H1 (cell line): ENCODE measurements at regions not wholly inside any gene's neighbourhood (a gene's known extent, or its start where the extent isn't known, plus 50 kb on each side); places are given as distances from the start of the nearest gene placed in this dataset.
"Not testable (repeated sequence)": the region's sequence is repeated elsewhere in the genome, so short reads cannot be mapped to it uniquely, and the experiment has no call there.

ENCODE experiments used
- CBX5 ChIP-seq: fragments of 300-800, 300-1000 bp; sonication (generic); IDR thresholded peaks from 2 replicates; pipeline ENCODE4 v1.7.1; 2016; ENCODE audit warnings: antibody characterized with exemption, low read length, low read depth
- CEBPB ChIP-seq: IDR thresholded peaks from 2 replicates; pipeline ENCODE4 v1.6.1; 2012; ENCODE audit warnings: low read depth, low read length
- EP300 ChIP-seq, 2 experiments: IDR thresholded peaks; 1 replicate in 1 of 2; 2 replicates in 1 of 2; pipeline ENCODE4 v1.6.1; 2011 to 2012; ENCODE audit warnings: low read depth in 2 of 2, low read length in 2 of 2, mild to moderate bottlenecking in 2 of 2, borderline replicate concordance in 1 of 2, inconsistent platforms in 1 of 2, moderate library complexity in 1 of 2
- EZH2 ChIP-seq: fragments of 200-600 bp; sonication (generic); IDR thresholded peaks from 2 replicates; pipeline ENCODE4 v1.7.1; 2012; ENCODE audit warnings: low read depth, mild to moderate bottlenecking, moderate library complexity, low read length, inconsistent platforms; ENCODE audit not compliant: severe bottlenecking
- JUN ChIP-seq: IDR thresholded peaks from 2 replicates; pipeline ENCODE4 v1.6.1; 2011; ENCODE audit warnings: low read depth, mild to moderate bottlenecking, improper control_type of control experiment, low read length
- PHF8 ChIP-seq: fragments of 200-600 bp; sonication (generic); conservative IDR thresholded peaks from 2 replicates; pipeline ENCODE4 v1.7.1; 2012; ENCODE audit warnings: low read depth, mild to moderate bottlenecking, inconsistent platforms, low read length, moderate library complexity
- POLR2A ChIP-seq, 2 experiments: IDR thresholded peaks; 1 replicate in 1 of 2; 2 replicates in 1 of 2; pipeline ENCODE4 v1.6.1; 2011; ENCODE audit warnings: low read depth in 2 of 2, low read length in 2 of 2, mild to moderate bottlenecking in 2 of 2; ENCODE audit errors: control extremely low read depth in 1 of 2
- POLR2AphosphoS5 ChIP-seq: IDR thresholded peaks from 2 replicates; pipeline ENCODE4 v1.6.1; 2011; ENCODE audit warnings: low read depth, low read length
- SP2 ChIP-seq: IDR thresholded peaks from 2 replicates; pipeline ENCODE4 v1.6.1; 2012; ENCODE audit warnings: mild to moderate bottlenecking, low read length, inconsistent platforms
- TAF1 ChIP-seq: IDR thresholded peaks from 2 replicates; pipeline ENCODE4 v1.6.1; 2011; ENCODE audit warnings: mild to moderate bottlenecking, low read depth, low read length
- TF ChIP-seq, protein P1 (sequence below), 3 experiments: IDR thresholded peaks; 1 replicate in 2 of 3; 2 replicates in 1 of 3; pipeline versions ENCODE4 v1.5.1 to v1.6.1; 2011; ENCODE audit warnings: low read length in 3 of 3, mild to moderate bottlenecking in 3 of 3, inconsistent platforms in 2 of 3, low read depth in 1 of 3, moderate library complexity in 1 of 3; ENCODE audit not compliant: insufficient read depth in 1 of 3; ENCODE audit errors: control extremely low read depth in 1 of 3

DNA sequence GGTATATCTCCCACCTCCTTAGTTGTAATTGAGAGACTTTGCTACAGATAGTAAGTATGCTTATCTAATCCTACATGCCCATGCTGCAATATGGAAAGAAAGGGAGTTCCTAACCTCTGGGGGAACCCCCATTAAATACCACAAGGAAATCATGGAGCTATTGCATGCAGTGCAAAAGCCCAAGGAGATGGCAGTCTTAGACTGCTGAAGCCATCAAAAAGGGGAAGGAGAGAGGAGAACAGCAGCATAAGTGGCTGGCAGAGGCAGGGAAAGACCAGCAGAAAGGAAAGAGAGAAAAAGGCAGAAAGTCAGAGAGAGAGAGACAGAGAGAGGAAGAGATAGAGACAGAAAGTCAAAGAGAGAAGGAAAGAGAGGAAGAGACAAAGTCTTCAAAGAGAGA is 121.6 kb upstream of the SLC16A7 start:
- TF ChIP-seq, protein P1, sequence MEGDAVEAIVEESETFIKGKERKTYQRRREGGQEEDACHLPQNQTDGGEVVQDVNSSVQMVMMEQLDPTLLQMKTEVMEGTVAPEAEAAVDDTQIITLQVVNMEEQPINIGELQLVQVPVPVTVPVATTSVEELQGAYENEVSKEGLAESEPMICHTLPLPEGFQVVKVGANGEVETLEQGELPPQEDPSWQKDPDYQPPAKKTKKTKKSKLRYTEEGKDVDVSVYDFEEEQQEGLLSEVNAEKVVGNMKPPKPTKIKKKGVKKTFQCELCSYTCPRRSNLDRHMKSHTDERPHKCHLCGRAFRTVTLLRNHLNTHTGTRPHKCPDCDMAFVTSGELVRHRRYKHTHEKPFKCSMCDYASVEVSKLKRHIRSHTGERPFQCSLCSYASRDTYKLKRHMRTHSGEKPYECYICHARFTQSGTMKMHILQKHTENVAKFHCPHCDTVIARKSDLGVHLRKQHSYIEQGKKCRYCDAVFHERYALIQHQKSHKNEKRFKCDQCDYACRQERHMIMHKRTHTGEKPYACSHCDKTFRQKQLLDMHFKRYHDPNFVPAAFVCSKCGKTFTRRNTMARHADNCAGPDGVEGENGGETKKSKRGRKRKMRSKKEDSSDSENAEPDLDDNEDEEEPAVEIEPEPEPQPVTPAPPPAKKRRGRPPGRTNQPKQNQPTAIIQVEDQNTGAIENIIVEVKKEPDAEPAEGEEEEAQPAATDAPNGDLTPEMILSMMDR (IDR thresholded peaks at IDR 0.05; ENCODE audit: control extremely low read depth in 1 of 3, insufficient read depth in 1 of 3, low read depth in 1 of 3, low read length in 3 of 3) = not testable (repeated sequence)
- not testable (repeated sequence) for TF ChIP-seq POLR2A (IDR thresholded peaks at IDR 0.05; ENCODE audit: control extremely low read depth in 1 of 2, low read depth in 2 of 2, low read length in 2 of 2); EP300 (IDR thresholded peaks at IDR 0.05; ENCODE audit: borderline replicate concordance in 1 of 2, low read depth in 2 of 2, low read length in 2 of 2); EZH2; PHF8; POLR2AphosphoS5; CBX5; JUN; CEBPB; TAF1; SP2
